AG09309 (cell line): ENCODE measurements at regions not wholly inside any gene's neighbourhood (a gene's known extent, or its start where the extent isn't known, plus 50 kb on each side); places are given as distances from the start of the nearest gene placed in this dataset.
A peak's percentile ranks its signal among the peaks of the same experiment; 100 is the strongest.

Source experiments
- DNase-seq: peaks from one replicate; pipeline ENCODE4 v3.0.0-alpha.2; 2010; ENCODE audit warnings: low read depth
- H3K4me3 ChIP-seq: 2 replicates; pipeline ENCODE4 v1.5.1; 2011; ENCODE audit warnings: mild to moderate bottlenecking, low read depth, low read length, moderate library complexity; ENCODE audit not compliant: control insufficient read depth
- CTCF ChIP-seq: IDR thresholded peaks from 2 replicates; pipeline ENCODE4 v1.5.1; 2011; ENCODE audit warnings: mild to moderate bottlenecking, low read depth, low read length, inconsistent platforms; ENCODE audit not compliant: insufficient read depth, control insufficient read depth; ENCODE audit errors: missing control alignments

DNA sequence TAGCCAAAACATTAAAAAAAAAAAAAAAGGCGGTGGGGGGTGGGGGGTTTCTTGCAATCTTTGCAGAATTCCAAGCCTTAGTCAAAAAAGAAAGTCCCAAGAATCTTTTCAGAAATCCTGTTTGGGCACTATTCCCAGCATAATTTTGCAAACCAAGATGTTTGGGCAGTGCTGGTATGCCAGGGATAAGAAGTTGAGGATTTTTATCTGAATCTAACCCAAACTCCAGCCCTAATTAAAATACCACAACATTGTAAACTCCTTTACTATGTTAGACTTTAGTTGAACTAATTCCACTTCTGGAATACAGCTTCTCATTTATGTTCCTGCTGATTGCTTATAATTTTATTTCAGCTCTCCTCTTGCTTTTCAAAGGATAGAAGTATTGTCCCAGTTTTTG lies 504.1 kb upstream of the ADGRL2 start:
- H3K4me3 ChIP-seq: no peak overlapping the region
- DNase-seq: peak; percentile 38
- TF ChIP-seq CTCF: no peak

- no peak overlapping the region for H3K4me3 ChIP-seq
- DNase-seq: no peak
- no peak for TF ChIP-seq CTCF
Observed at GRCh38 chr1:81290326-81290725, 510.4 kb upstream of the ADGRL2 start.

GRCh38 chr1:81288689-81289088 lies 512.0 kb upstream of the ADGRL2 start:
- no peak for DNase-seq
- no peak overlapping the region for H3K4me3 ChIP-seq
- no peak for TF ChIP-seq CTCF

- no peak for TF ChIP-seq CTCF
- no peak for DNase-seq
Observed at GRCh38 chr1:81287411-81288080, 513.2 kb upstream of the ADGRL2 start.

DNA sequence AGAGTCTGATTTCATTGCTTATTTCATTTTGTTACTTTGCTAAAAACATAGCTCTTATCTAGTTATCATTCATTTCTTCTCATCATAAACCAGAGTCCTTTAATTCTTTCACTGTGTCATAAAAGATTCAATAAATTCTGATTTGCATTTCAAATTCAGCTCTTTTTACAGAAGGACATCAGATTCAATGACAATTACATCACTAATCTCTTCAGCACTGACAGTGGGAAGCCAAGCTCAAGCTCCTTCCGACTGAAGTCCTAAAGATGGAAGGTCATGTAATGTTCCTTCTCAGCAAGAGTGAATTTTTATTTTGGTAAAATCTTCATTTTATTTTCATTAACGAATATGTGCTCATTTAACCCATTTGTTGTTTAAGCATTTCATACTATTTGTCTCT lies 530.7 kb upstream of the ADGRL2 start:
- no peak for TF ChIP-seq CTCF
- no peak for DNase-seq
- H3K4me3 ChIP-seq: no peak overlapping the region

More at GRCh38 chr1:81287411-81288080, 513.2 kb upstream of the ADGRL2 start:
- no peak overlapping the region for H3K4me3 ChIP-seq

DNA sequence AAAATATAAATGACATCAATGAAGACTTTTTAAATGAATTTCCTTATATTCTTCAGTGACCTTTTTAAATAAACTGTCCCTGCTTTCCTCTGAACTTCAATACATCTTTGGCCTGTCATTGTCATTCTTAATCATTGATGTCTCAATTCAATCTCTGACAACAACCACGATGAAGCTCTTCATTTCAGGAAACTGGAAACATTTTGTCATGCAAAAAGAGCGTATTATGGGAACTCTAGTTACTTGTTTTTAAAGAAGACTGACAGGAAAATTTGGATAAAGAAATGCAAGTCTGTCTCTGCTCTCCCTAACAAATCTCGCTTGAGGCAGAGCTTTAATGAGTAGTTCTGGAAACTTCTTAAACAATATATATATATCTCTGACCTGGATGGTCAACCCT lies 535.8 kb upstream of the ADGRL2 start:
- no peak for TF ChIP-seq CTCF
- DNase-seq: no peak
- H3K4me3 ChIP-seq: no peak overlapping the region
